ENCODE measurements at regions not wholly inside any gene's neighbourhood (a gene's known extent, or its start where the extent isn't known, plus 50 kb on each side); places are given as distances from the start of the nearest gene placed in this dataset.

- DNase-seq (ENCODE audit: low read depth): no peak
- H3K4me3 ChIP-seq (ENCODE audit: control insufficient read depth, low read depth, low read length): no peak overlapping the region
- TF ChIP-seq CTCF (IDR thresholded peaks at IDR 0.05; ENCODE audit: control insufficient read depth, insufficient read depth, low read depth, low read length, missing control alignments): no peak
Measured at GRCh38 chr17:15081008-15081407, 184.1 kb downstream of the PMP22 start.

- no peak for DNase-seq (ENCODE audit: low read depth)
- H3K4me3 ChIP-seq (ENCODE audit: control insufficient read depth, low read depth, low read length): no peak overlapping the region
- TF ChIP-seq CTCF (IDR thresholded peaks at IDR 0.05; ENCODE audit: control insufficient read depth, insufficient read depth, low read depth, low read length, missing control alignments): no peak
Measured at GRCh38 chr17:15078570-15078969, 186.6 kb downstream of the PMP22 start.

- TF ChIP-seq CTCF (IDR thresholded peaks at IDR 0.05; ENCODE audit: control insufficient read depth, insufficient read depth, low read depth, low read length, missing control alignments): no peak
- H3K4me3 ChIP-seq (ENCODE audit: control insufficient read depth, low read depth, low read length): no peak overlapping the region
- DNase-seq (ENCODE audit: low read depth): no peak
Measured at GRCh38 chr17:15076991-15077663, 188.0 kb downstream of the PMP22 start.

- no peak for TF ChIP-seq CTCF (IDR thresholded peaks at IDR 0.05; ENCODE audit: control insufficient read depth, insufficient read depth, low read depth, low read length, missing control alignments)
- DNase-seq (ENCODE audit: low read depth): no peak
- no peak overlapping the region for H3K4me3 ChIP-seq (ENCODE audit: control insufficient read depth, low read depth, low read length)
Measured at GRCh38 chr17:15051933-15052332, 213.2 kb downstream of the PMP22 start.

GRCh38 chr17:15049795-15050160 is 215.3 kb downstream of the PMP22 start:
- no peak for DNase-seq (ENCODE audit: low read depth)
- no peak for TF ChIP-seq CTCF (IDR thresholded peaks at IDR 0.05; ENCODE audit: control insufficient read depth, insufficient read depth, low read depth, low read length, missing control alignments)
- H3K4me3 ChIP-seq (ENCODE audit: control insufficient read depth, low read depth, low read length): no peak overlapping the region

- no peak for DNase-seq (ENCODE audit: low read depth)
- no peak overlapping the region for H3K4me3 ChIP-seq (ENCODE audit: control insufficient read depth, low read depth, low read length)
- no peak for TF ChIP-seq CTCF (IDR thresholded peaks at IDR 0.05; ENCODE audit: control insufficient read depth, insufficient read depth, low read depth, low read length, missing control alignments)
Measured at GRCh38 chr17:15048933-15049794, 216.0 kb downstream of the PMP22 start.
